Limb (tissue), 2 donors: ENCODE measurements at regions not wholly inside any gene's neighbourhood (a gene's known extent, or its start where the extent isn't known, plus 50 kb on each side); places are given as distances from the start of the nearest gene placed in this dataset.

Experiments used
- DNase-seq, 2 donors: peaks; one replicate each; pipeline ENCODE4 v3.0.0-alpha.2; 2016; ENCODE audit errors: extremely low spot score in 2 of 2

- DNase-seq, result peak in 1 of 2 donors; percentile 8
Observed at GRCh38 chr5:96037128-96037527, 75.5 kb upstream of the ELL2 start.

DNA sequence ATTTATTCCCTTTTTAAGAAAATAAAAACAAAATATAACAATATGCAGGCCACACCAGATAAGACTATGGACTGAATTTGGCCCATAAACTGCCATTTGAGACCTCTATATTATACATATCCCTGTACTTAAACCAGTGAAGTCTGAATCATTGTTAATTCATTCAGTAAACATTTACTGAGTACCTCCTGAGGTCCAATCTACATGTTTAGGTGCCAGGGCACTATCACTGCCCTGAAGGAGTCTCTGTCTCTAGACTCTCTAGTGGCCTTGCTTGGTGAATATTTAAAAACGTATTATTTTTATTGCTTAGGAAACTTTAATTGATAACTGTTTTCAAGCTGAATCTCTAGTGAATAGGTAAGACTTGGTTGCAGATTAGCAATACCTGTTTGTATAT, 74.7 kb upstream of the ELL2 start:
- DNase-seq, result no peak

GRCh38 chr5:96035796-96036195, 74.1 kb upstream of the ELL2 start:
- no peak for DNase-seq

DNA sequence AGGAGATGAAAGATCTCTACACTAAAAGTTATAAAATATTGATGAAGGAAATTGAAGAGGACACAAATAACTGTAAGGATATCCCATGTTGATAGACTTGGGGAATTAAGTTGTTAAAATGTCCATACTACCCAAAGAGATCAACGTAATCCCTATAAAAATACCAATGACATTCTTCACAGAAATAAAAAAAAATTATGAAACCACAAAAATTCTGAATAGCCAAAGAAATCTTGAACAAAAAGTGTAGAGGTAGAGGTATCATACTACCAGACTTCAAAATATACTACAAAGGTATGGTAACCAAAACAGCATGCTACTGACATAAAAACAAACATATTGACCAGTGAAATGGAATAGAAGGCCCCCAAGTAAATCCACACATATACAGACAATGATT, 71.5 kb upstream of the ELL2 start:
- no peak for DNase-seq

- DNase-seq, result no peak
Observed at GRCh38 chr5:96031811-96032261, 70.2 kb upstream of the ELL2 start.

GRCh38 chr5:96031180-96031579, 69.5 kb upstream of the ELL2 start:
- no peak for DNase-seq

DNA sequence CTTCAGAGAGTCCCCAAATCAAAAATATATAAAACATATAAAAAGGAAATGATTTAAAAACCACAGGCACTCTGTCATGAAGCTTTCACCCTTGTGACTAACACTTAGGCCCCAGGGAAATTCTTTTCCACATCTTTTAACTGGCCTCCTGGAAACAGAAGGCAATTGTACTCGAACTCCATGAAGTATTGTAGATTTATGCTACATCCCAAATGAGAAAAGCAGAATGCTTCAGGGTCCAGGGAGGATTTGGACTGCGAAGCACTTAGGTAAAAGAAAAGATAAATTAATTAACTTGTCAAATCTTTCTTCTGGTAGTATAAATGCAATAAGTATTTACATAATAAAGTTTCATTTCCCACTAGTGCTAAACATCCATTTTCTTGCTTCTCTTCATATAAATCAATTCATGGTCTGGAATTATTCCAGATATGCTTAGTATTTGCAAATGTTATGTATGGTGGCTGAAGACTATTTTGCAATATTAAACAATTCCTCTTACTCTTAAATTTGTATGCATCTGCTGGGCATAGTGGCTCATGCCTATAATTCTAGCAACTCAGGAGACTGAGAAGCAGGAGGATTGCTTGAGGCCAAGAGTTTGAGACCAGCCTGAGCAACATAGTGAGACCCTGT, 64.9 kb upstream of the ELL2 start:
- DNase-seq, result no peak

- no peak for DNase-seq
Observed at GRCh38 chr5:96024683-96025475, 63.2 kb upstream of the ELL2 start.

DNA sequence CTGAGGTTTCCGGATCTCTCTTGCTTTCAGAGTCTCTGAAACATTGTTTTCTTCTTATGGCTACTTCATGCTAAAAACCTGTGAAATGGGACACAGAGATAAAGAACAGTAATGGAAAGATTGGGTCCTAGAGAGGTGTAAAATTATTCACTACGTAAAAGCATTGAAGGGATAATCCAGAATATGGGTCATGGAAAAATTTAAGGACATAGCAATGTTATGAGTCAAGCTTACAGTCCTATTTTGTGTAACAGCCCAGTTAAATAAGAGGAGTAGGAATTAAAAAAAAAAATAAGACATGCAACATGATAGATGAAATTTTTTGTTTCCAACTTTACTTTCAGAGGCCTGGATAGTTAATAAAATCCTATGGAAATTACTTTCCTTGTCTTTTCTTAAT, 61.9 kb upstream of the ELL2 start:
- no peak for DNase-seq

DNA sequence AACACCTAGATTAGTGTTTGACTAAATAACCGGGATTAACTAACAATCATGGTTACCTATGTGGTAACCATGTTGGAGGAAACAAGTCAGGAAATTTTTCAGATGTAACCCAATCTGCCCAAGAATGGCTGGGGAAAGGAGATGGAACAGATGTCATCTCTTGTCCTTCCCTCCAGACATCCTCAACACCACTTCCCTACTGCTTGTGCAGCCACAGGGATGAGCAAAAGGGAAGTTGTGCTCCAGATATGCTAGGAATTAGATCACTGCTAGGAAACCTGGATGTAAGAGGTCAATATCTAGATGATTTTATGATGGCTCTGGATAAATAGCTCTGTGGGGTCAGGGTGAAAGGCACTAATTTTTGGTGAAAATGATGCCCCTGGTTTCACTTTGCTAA, 61.3 kb upstream of the ELL2 start:
- no peak for DNase-seq

- peak in 1 of 2 donors; percentile 18 for DNase-seq
Observed at GRCh38 chr5:96017951-96018350, 56.3 kb upstream of the ELL2 start.

- no peak for DNase-seq
Observed at GRCh38 chr5:96016216-96016615, 54.6 kb upstream of the ELL2 start.

GRCh38 chr5:96015709-96016108, 54.1 kb upstream of the ELL2 start:
- no peak for DNase-seq

- DNase-seq, result no peak
Observed at GRCh38 chr5:96014395-96014794, 52.7 kb upstream of the ELL2 start.

DNA sequence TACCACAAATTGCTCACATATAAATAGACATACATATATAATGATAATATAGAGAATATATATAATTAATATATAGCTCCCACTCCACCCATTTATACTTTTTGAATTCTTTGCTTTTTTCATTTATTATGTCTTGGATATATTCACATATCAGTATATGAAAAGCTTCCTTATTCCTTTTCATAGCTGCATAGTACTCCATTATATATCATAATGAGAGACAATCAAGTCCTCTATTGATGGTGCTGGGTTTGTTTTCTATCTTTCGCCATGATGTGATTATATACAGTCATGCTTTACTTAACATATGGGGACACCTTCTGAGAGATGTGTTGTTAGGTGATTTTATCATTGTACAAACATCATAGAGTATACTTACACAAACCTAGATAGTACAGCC, 51.6 kb upstream of the ELL2 start:
- no peak for DNase-seq

DNA sequence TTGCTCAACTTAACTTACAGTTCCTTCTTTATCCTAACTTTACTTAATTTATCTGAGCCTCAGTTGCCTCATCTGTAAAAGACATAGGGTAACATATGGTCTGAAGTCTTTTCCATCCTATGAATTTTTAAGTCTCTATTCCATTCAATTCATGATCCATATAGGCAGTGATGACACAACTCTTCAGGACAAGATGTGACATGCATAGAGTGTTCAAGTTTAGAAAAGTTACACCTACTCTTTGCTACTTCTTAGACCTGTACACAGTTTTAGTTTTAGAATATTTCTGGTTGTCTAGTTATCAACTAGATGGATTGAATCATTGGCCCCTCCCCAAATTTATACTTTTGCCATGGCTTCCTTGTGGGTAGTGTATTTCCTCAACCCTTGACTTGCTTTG, 50.7 kb upstream of the ELL2 start:
- DNase-seq, result no peak
